ENCODE measurements at regions not wholly inside any gene's neighbourhood (a gene's known extent, or its start where the extent isn't known, plus 50 kb on each side); places are given as distances from the start of the nearest gene placed in this dataset.

GRCh38 chr15:61449186-61449702 lies 220.1 kb upstream of the RORA start:
- H3K4me3 ChIP-seq (ENCODE audit: low read depth, low read length, poor library complexity, severe bottlenecking) = no peak overlapping the region
- H3K79me2 ChIP-seq (ENCODE audit: insufficient read depth, low read length) = no peaks in the 10 kb centered on the region
- H4K20me1 ChIP-seq (ENCODE audit: insufficient read depth, low read length) = no peaks in the 10 kb centered on the region
- H3K9ac ChIP-seq (ENCODE audit: low read length) = no peak overlapping the region
- H3K4me1 ChIP-seq (ENCODE audit: insufficient read depth, low read length, severe bottlenecking) = no peaks in the 10 kb centered on the region
- no peak overlapping the region for H3K27ac ChIP-seq (ENCODE audit: low read depth, low read length, poor library complexity, severe bottlenecking)
- no peak for TF ChIP-seq EZH2 (IDR thresholded peaks at IDR 0.05; ENCODE audit: borderline replicate concordance, low read length)
- TF ChIP-seq CTCF (IDR thresholded peaks at IDR 0.05; ENCODE audit: low read length) = no peak
- H3K9me3 ChIP-seq (ENCODE audit: low read length) = no peaks in the 10 kb centered on the region
- H3K4me2 ChIP-seq (ENCODE audit: low read length) = no peak overlapping the region
- no peaks in the 10 kb centered on the region for H3K27me3 ChIP-seq (ENCODE audit: insufficient read depth, low read length)
- no peaks in the 10 kb centered on the region for H3K36me3 ChIP-seq (ENCODE audit: insufficient read depth, low read length)
- H3K9me2 ChIP-seq (ENCODE audit: low read depth, low read length) = no peaks in the 10 kb centered on the region
- H3F3A ChIP-seq (ENCODE audit: insufficient read depth, low read length) = no peaks in the 10 kb centered on the region
- H2AFZ ChIP-seq (ENCODE audit: low read length) = no peak overlapping the region

GRCh38 chr15:61447981-61448380 lies 218.9 kb upstream of the RORA start:
- no peak overlapping the region for H3K4me2 ChIP-seq (ENCODE audit: low read length)
- no peak overlapping the region for H3K4me3 ChIP-seq (ENCODE audit: low read depth, low read length, poor library complexity, severe bottlenecking)
- no peaks in the 10 kb centered on the region for H3K27me3 ChIP-seq (ENCODE audit: insufficient read depth, low read length)
- TF ChIP-seq CTCF (IDR thresholded peaks at IDR 0.05; ENCODE audit: low read length) = no peak
- no peak for TF ChIP-seq EZH2 (IDR thresholded peaks at IDR 0.05; ENCODE audit: borderline replicate concordance, low read length)
- no peak overlapping the region for H3K27ac ChIP-seq (ENCODE audit: low read depth, low read length, poor library complexity, severe bottlenecking)
- H4K20me1 ChIP-seq (ENCODE audit: insufficient read depth, low read length) = no peaks in the 10 kb centered on the region
- no peak overlapping the region for H3K9ac ChIP-seq (ENCODE audit: low read length)
- no peaks in the 10 kb centered on the region for H3K9me3 ChIP-seq (ENCODE audit: low read length)
- no peaks in the 10 kb centered on the region for H3K4me1 ChIP-seq (ENCODE audit: insufficient read depth, low read length, severe bottlenecking)
- no peaks in the 10 kb centered on the region for H3F3A ChIP-seq (ENCODE audit: insufficient read depth, low read length)
- no peaks in the 10 kb centered on the region for H3K9me2 ChIP-seq (ENCODE audit: low read depth, low read length)
- no peaks in the 10 kb centered on the region for H3K79me2 ChIP-seq (ENCODE audit: insufficient read depth, low read length)
- H2AFZ ChIP-seq (ENCODE audit: low read length) = no peak overlapping the region
- no peaks in the 10 kb centered on the region for H3K36me3 ChIP-seq (ENCODE audit: insufficient read depth, low read length)

GRCh38 chr15:61444585-61444984 lies 215.5 kb upstream of the RORA start:
- H4K20me1 ChIP-seq (ENCODE audit: insufficient read depth, low read length) = no peaks in the 10 kb centered on the region
- no peaks in the 10 kb centered on the region for H3K4me1 ChIP-seq (ENCODE audit: insufficient read depth, low read length, severe bottlenecking)
- no peak overlapping the region for H3K9ac ChIP-seq (ENCODE audit: low read length)
- H3K4me2 ChIP-seq (ENCODE audit: low read length) = no peak overlapping the region
- no peak for TF ChIP-seq EZH2 (IDR thresholded peaks at IDR 0.05; ENCODE audit: borderline replicate concordance, low read length)
- no peak for TF ChIP-seq CTCF (IDR thresholded peaks at IDR 0.05; ENCODE audit: low read length)
- H2AFZ ChIP-seq (ENCODE audit: low read length) = no peak overlapping the region
- H3K4me3 ChIP-seq (ENCODE audit: low read depth, low read length, poor library complexity, severe bottlenecking) = no peak overlapping the region
- H3F3A ChIP-seq (ENCODE audit: insufficient read depth, low read length) = no peaks in the 10 kb centered on the region
- no peaks in the 10 kb centered on the region for H3K27me3 ChIP-seq (ENCODE audit: insufficient read depth, low read length)
- no peaks in the 10 kb centered on the region for H3K9me2 ChIP-seq (ENCODE audit: low read depth, low read length)
- H3K27ac ChIP-seq (ENCODE audit: low read depth, low read length, poor library complexity, severe bottlenecking) = no peak overlapping the region
- no peaks in the 10 kb centered on the region for H3K9me3 ChIP-seq (ENCODE audit: low read length)
- no peaks in the 10 kb centered on the region for H3K36me3 ChIP-seq (ENCODE audit: insufficient read depth, low read length)
- H3K79me2 ChIP-seq (ENCODE audit: insufficient read depth, low read length) = no peaks in the 10 kb centered on the region
